Loucy (cell line): ENCODE measurements at regions not wholly inside any gene's neighbourhood (a gene's known extent, or its start where the extent isn't known, plus 50 kb on each side); places are given as distances from the start of the nearest gene placed in this dataset.

Experiments used
- CTCF ChIP-seq: fragments of 200-600 bp; sonication (generic); conservative IDR thresholded peaks from 2 replicates; pipeline ENCODE4 v1.5.1; 2014; ENCODE audit warnings: mild to moderate bottlenecking, antibody characterized with exemption, low read length
- EZH2phosphoT487 ChIP-seq: fragments of 200-600 bp; IDR thresholded peaks from 2 replicates; pipeline ENCODE4 v1.6.1; 2018; ENCODE audit warnings: antibody characterized with exemption, mild to moderate bottlenecking, moderate library complexity, borderline replicate concordance

DNA sequence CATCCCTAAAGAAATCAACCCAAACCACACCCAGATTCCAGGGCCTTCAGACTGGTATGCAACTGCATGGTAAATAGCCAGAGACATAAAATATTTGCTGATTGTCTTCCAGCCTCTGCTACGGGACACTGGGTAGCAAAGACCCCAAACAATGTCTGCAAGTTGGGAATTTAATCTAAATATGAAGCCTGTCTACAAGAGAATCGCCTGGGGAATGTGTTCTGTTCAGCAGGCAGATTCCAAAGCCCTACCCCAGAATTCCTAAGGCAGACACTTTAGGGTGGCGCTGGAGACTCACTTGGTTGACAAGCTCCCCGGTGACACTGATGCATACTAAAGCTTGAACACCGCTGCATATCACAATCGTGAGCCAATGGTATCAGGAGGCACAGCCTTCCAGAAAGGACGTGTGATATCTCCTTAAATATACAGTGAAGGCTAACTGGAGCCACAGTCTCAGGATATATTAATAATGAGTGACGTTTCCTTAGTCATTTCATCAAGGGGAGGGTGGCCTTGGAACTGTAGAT is 684.1 kb downstream of the NTRK3 start:
- TF ChIP-seq CTCF (no peak), EZH2phosphoT487 (no peak)
